Astrocyte of the cerebellum (primary cell): ENCODE measurements at regions not wholly inside any gene's neighbourhood (a gene's known extent, or its start where the extent isn't known, plus 50 kb on each side); places are given as distances from the start of the nearest gene placed in this dataset.

Experiments used
- DNase-seq: peaks from one replicate; pipeline ENCODE4 v3.0.0-alpha.2; 2011; ENCODE audit warnings: low read depth
- H3K4me3 ChIP-seq: 2 replicates; pipeline ENCODE4 v1.5.1; 2011; ENCODE audit warnings: mild to moderate bottlenecking, low read depth, low read length, moderate library complexity
- CTCF ChIP-seq: IDR thresholded peaks from 2 replicates; pipeline ENCODE4 v1.5.1; 2012; ENCODE audit warnings: low read length, low read depth, moderate library complexity, mild to moderate bottlenecking; ENCODE audit errors: missing control alignments
- in situ Hi-C: cut with HindIII; loops from 2 replicates; pipeline ENCODE4 v1.10.0; 2017; ENCODE audit warnings: low sequenced_read_pairs

DNA sequence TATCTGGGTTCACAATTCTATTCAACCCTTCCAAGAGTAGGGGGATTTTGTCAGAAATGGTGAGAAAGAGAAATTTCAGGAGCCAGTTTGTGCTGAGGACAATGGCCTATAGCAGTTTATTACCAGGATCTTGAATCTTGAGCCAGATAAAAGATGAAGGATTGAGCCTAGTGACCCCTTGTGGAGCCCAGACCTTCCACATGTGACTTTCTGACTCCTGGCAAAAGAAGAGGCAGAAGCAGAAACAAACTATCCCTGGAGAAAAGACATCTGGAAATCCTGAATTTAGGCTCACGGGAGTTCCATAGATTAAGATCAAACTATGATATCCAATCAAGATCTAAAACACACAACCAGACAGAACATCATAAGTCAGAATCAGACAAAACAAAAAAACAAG lies 60.9 kb upstream of the CHRM2 start:
- in situ Hi-C loops: no loop called here
- TF ChIP-seq CTCF: no peak

GRCh38 chr7:136803028-136803427 lies 65.4 kb upstream of the CHRM2 start:
- no peak for TF ChIP-seq CTCF
- in situ Hi-C loops: no loop called here
- DNase-seq: no peak
- H3K4me3 ChIP-seq: no peak overlapping the region

More for the DNA sequence above, 60.9 kb upstream of the CHRM2 start:
- H3K4me3 ChIP-seq: no peak overlapping the region
- DNase-seq: no peak

GRCh38 chr7:136783934-136784333 lies 84.5 kb upstream of the CHRM2 start:
- no peak overlapping the region for H3K4me3 ChIP-seq
- no peak for DNase-seq
- in situ Hi-C loops: no loop called here
- no peak for TF ChIP-seq CTCF

DNA sequence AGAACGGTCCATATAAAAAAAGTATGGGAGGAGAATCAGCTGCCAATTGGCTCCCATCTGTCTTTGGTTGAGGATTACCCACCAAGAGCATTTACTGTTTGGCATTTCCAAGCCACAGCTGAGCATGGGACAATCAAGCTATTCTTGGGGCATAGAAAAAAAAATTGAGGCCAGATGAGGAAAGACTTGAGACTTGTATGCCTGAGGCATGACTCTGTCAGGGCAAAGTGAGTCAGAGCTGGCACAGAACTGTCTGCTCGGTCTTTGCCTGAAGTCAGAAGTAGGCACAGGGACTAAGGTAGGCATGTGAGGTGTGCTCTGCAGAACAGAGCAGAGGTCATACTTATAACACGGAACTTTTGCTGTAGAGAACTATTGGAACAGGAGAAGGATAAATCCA lies 126.5 kb upstream of the CHRM2 start:
- TF ChIP-seq CTCF: no peak
- no peak for DNase-seq
- H3K4me3 ChIP-seq: no peak overlapping the region
- in situ Hi-C loops: no loop called here

GRCh38 chr7:136728945-136729344 lies 139.5 kb upstream of the CHRM2 start:
- TF ChIP-seq CTCF: no peak
- H3K4me3 ChIP-seq: no peak overlapping the region
- DNase-seq: no peak
- in situ Hi-C loops: no loop called here

GRCh38 chr7:136726460-136726859 lies 142.0 kb upstream of the CHRM2 start:
- in situ Hi-C loops: no loop called here
- no peak for TF ChIP-seq CTCF
- DNase-seq: no peak
- H3K4me3 ChIP-seq: no peak overlapping the region
